Esophagus muscularis mucosa (tissue), 4 donors: ENCODE measurements at regions not wholly inside any gene's neighbourhood (a gene's known extent, or its start where the extent isn't known, plus 50 kb on each side); places are given as distances from the start of the nearest gene placed in this dataset.

Source experiments
- DNase-seq: peaks from one replicate; pipeline ENCODE4 v3.0.0-alpha.2; 2017; ENCODE audit errors: extremely low spot score
- H3K27ac ChIP-seq, 4 donors: fragments of 200-600 bp; sonication (generic); replicated peaks in 1 of 4; 1 replicate in 3 of 4; 2 replicates in 1 of 4; pipeline ENCODE4 v1.5.1; 2016 to 2019; ENCODE audit warnings: mild to moderate bottlenecking in 1 of 4
- H3K27me3 ChIP-seq, 4 donors: fragments of 200-600 bp; sonication (generic); one replicate each; pipeline versions ENCODE4 v1.5.1 to v1.6.0; 2016 to 2019
- H3K36me3 ChIP-seq, 4 donors: fragments of 200-600 bp; sonication (generic); one replicate each; pipeline ENCODE4 v1.5.1; 2016 to 2019
- H3K4me1 ChIP-seq, 4 donors: fragments of 200-600 bp; sonication (generic); one replicate each; pipeline ENCODE4 v1.5.1; 2016 to 2019
- H3K4me3 ChIP-seq, 4 donors: fragments of 200-600 bp; sonication (generic); 1 replicate in 2 of 4; 2 replicates in 2 of 4; pipeline ENCODE4 v1.5.1; 2016 to 2019; ENCODE audit warnings: mild to moderate bottlenecking in 4 of 4, moderate library complexity in 1 of 4
- H3K9me3 ChIP-seq, 4 donors: fragments of 200-600 bp; sonication (generic); 1 replicate in 3 of 4; 2 replicates in 1 of 4; pipeline ENCODE4 v1.5.1; 2016 to 2019
- CTCF ChIP-seq, 3 experiments: fragments of 200-600 bp in 2 of 3; fragments of 450-650 bp in 1 of 3; sonication (generic) in 2 of 3; IDR thresholded peaks; one replicate each; pipeline ENCODE4 v1.5.1; 2017 to 2019; ENCODE audit warnings: antibody characterized with exemption in 3 of 3, mild to moderate bottlenecking in 2 of 3, moderate library complexity in 1 of 3
- EP300 ChIP-seq: sonication (generic); formaldehyde crosslinking; IDR thresholded peaks from one replicate; pipeline ENCODE4 v1.6.1; 2017; ENCODE audit warnings: antibody characterized with exemption
- POLR2A ChIP-seq: fragments of 450-650 bp; IDR thresholded peaks from one replicate; pipeline ENCODE4 v1.6.1; 2017; ENCODE audit warnings: antibody characterized with exemption, moderate library complexity, mild to moderate bottlenecking, low read depth
- POLR2AphosphoS5 ChIP-seq, 2 donors: sonication (generic); formaldehyde crosslinking; IDR thresholded peaks; one replicate each; pipeline ENCODE4 v1.6.1; 2017; ENCODE audit warnings: antibody characterized with exemption in 2 of 2
- WGBS: methylation state at CpG from one replicate; pipeline ENCODE4 v1.1.5; 2018; 5-methylcytosine and 5-hydroxymethylcytosine counted together
- intact Hi-C: fragments of 100-400 bp; cut with DNase I; formaldehyde crosslinking; loops from one replicate; pipeline ENCODE4 v1.15.1; 2023

GRCh38 chr17:33459078-33459940 is 166.2 kb upstream of the ASIC2 start:
- 62% methylated on average over 16 of the region's 17 CpGs for WGBS
- no peaks in the 10 kb centered on the region for H3K36me3 ChIP-seq
- no peak for DNase-seq
- H3K4me1 ChIP-seq, result no peaks in the 10 kb centered on the region
- TF ChIP-seq POLR2AphosphoS5 (IDR thresholded peaks at IDR 0.05) (no peak), CTCF (IDR thresholded peaks at IDR 0.05) (no peak), POLR2A (no peak), EP300 (no peak)
- H3K4me3 ChIP-seq, result no peak overlapping the region
- H3K27me3 ChIP-seq, result peaks cover 0 to 38% (median 0%) of the 10 kb centered on the region in 4 donors
- intact Hi-C loops, result no loop called here
- H3K9me3 ChIP-seq, result no peaks in the 10 kb centered on the region
- H3K27ac ChIP-seq, result no peak overlapping the region

GRCh38 chr17:33460781-33461450 is 167.8 kb upstream of the ASIC2 start:
- no peaks in the 10 kb centered on the region for H3K9me3 ChIP-seq
- no peak overlapping the region for H3K27ac ChIP-seq
- H3K4me3 ChIP-seq, result no peak overlapping the region
- TF ChIP-seq POLR2A, result no peak
- no peak for TF ChIP-seq POLR2AphosphoS5 (IDR thresholded peaks at IDR 0.05)
- no peak for TF ChIP-seq EP300
- no peak for TF ChIP-seq CTCF (IDR thresholded peaks at IDR 0.05)
- H3K4me1 ChIP-seq, result no peaks in the 10 kb centered on the region
- intact Hi-C loops, result no loop called here
- WGBS, result 62% methylated on average over 4 of the region's 4 CpGs
- no peaks in the 10 kb centered on the region for H3K36me3 ChIP-seq
- H3K27me3 ChIP-seq, result peaks cover 0 to 29% (median 0%) of the 10 kb centered on the region in 4 donors
- no peak for DNase-seq

- TF ChIP-seq POLR2A (no peak), CTCF (IDR thresholded peaks at IDR 0.05) (no peak), POLR2AphosphoS5 (IDR thresholded peaks at IDR 0.05) (no peak), EP300 (no peak)
- no peak overlapping the region for H3K27ac ChIP-seq
- no peaks in the 10 kb centered on the region for H3K4me1 ChIP-seq
- H3K9me3 ChIP-seq, result peaks cover 0 to 8% (median 0%) of the 10 kb centered on the region in 4 donors
- peaks cover 0 to 12% (median 0%) of the 10 kb centered on the region in 4 donors for H3K27me3 ChIP-seq
- DNase-seq, result no peak
- intact Hi-C loops, result no loop called here
- H3K36me3 ChIP-seq, result no peaks in the 10 kb centered on the region
- no peak overlapping the region for H3K4me3 ChIP-seq
Observed at GRCh38 chr17:33463887-33464286, 170.8 kb upstream of the ASIC2 start.

GRCh38 chr17:33464669-33465280 is 171.7 kb upstream of the ASIC2 start:
- Histone ChIP-seq H3K27ac (no peak overlapping the region), H3K4me3 (no peak overlapping the region), H3K4me1 (peaks cover 0 to 5% (median 0%) of the 10 kb centered on the region in 4 donors), H3K27me3 (peaks cover 0 to 3% (median 0%) of the 10 kb centered on the region in 4 donors), H3K36me3 (no peaks in the 10 kb centered on the region), H3K9me3 (peaks cover 0 to 8% (median 0%) of the 10 kb centered on the region in 4 donors)
- intact Hi-C loops, result no loop called here
- DNase-seq, result no peak
- no peak for TF ChIP-seq POLR2A
- no peak for TF ChIP-seq EP300
- TF ChIP-seq POLR2AphosphoS5 (IDR thresholded peaks at IDR 0.05), result no peak
- TF ChIP-seq CTCF (IDR thresholded peaks at IDR 0.05), result no peak
